ENCODE measurements at regions not wholly inside any gene's neighbourhood (a gene's known extent, or its start where the extent isn't known, plus 50 kb on each side); places are given as distances from the start of the nearest gene placed in this dataset.
A peak's percentile ranks its signal among the peaks of the same experiment; 100 is the strongest.

DNA sequence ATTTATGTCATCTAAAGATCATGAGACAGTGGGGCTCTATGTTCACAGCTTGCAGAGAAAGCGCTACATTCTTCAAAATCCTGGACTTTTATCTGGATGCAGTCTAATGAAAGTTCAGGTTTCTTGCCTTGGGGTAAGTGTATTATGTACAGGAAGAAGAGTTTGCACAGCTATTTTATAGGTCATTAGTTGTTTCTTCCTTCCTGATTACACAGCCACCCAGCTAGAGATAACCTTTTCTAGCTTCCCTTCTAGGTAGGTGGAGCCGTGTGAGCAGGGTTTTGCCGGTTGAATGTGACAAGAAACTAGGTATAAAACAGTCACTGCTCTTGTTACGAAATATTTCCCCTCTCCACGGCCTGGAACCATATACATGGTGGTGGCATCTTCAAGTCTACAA is 800.8 kb upstream of the SOX11 start:
- no peaks in the 10 kb centered on the region for H3K36me3 ChIP-seq (ENCODE audit: low read depth)
- no peaks in the 10 kb centered on the region for H3K27me3 ChIP-seq (ENCODE audit: insufficient read depth, low read depth)
- no peaks in the 10 kb centered on the region for H3K4me1 ChIP-seq (replicated peaks; ENCODE audit: insufficient read depth)
- intact Hi-C loops (cut with micrococcal nuclease; ENCODE audit: unreplicated experiment), result no loop called here
- ChIA-PET POLR2A (ENCODE audit: unreplicated experiment) (no interaction called here), CTCF (no interaction called here)
- no peak overlapping the region for H3K4me3 ChIP-seq
- no peaks in the 10 kb centered on the region for H3F3A ChIP-seq (ENCODE audit: insufficient read depth, low read depth)
- H3K9me2 ChIP-seq (ENCODE audit: insufficient read depth), result no peaks in the 10 kb centered on the region
- no peak overlapping the region for H2AFZ ChIP-seq
- H3K27ac ChIP-seq, result no peak overlapping the region
- no peaks in the 10 kb centered on the region for H3K9me3 ChIP-seq (ENCODE audit: insufficient read depth, low read depth)
- no peaks in the 10 kb centered on the region for H4K20me1 ChIP-seq (ENCODE audit: insufficient read depth)
- no peaks in the 10 kb centered on the region for H3K79me2 ChIP-seq (ENCODE audit: low read depth)
- no peak for TF ChIP-seq EZH2 (IDR thresholded peaks at IDR 0.05; ENCODE audit: low read depth)
- TF ChIP-seq, protein P1, sequence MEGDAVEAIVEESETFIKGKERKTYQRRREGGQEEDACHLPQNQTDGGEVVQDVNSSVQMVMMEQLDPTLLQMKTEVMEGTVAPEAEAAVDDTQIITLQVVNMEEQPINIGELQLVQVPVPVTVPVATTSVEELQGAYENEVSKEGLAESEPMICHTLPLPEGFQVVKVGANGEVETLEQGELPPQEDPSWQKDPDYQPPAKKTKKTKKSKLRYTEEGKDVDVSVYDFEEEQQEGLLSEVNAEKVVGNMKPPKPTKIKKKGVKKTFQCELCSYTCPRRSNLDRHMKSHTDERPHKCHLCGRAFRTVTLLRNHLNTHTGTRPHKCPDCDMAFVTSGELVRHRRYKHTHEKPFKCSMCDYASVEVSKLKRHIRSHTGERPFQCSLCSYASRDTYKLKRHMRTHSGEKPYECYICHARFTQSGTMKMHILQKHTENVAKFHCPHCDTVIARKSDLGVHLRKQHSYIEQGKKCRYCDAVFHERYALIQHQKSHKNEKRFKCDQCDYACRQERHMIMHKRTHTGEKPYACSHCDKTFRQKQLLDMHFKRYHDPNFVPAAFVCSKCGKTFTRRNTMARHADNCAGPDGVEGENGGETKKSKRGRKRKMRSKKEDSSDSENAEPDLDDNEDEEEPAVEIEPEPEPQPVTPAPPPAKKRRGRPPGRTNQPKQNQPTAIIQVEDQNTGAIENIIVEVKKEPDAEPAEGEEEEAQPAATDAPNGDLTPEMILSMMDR (conservative IDR thresholded peaks at IDR 0.05), result no peak
- DNase-seq, result no peak
- no TSS peak for BruUV-seq (replicated peaks)
- no peak overlapping the region for H3K4me2 ChIP-seq

DNA sequence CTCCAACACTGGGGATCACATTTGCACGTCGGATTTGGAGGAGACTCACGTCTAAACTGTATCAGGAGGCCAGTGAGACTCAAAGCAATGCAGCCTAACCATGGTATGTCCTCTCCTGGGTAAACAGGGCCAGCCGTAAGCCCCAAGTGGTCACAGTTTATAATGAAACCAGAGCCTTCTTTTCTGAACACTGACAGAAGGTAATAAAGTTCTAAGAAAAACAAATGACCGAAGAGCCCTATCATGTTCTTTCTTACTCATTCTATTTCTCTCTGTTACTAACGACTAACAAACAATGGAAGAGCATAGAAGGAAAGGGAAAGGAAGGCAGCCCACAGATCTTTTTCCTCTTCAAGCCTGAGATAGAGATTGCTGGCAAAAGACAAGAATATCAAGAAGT is 796.8 kb upstream of the SOX11 start:
- CTCF ChIA-PET, result no interaction called here
- BruUV-seq (replicated peaks), result no TSS peak
- Histone ChIP-seq H3K4me3 (no peak overlapping the region), H3F3A (ENCODE audit: insufficient read depth, low read depth) (no peaks in the 10 kb centered on the region), H3K4me1 (replicated peaks; ENCODE audit: insufficient read depth) (no peaks in the 10 kb centered on the region), H3K4me2 (no peak overlapping the region), H3K36me3 (ENCODE audit: low read depth) (no peaks in the 10 kb centered on the region), H3K9me2 (ENCODE audit: insufficient read depth) (no peaks in the 10 kb centered on the region), H2AFZ (0 out of 2 replicates have a peak overlapping the region, but pooled peaks have one; percentile 3), H3K9me3 (ENCODE audit: insufficient read depth, low read depth) (no peaks in the 10 kb centered on the region), H3K27ac (no peak overlapping the region), H3K79me2 (ENCODE audit: low read depth) (no peaks in the 10 kb centered on the region), H3K27me3 (ENCODE audit: insufficient read depth, low read depth) (no peaks in the 10 kb centered on the region), H4K20me1 (ENCODE audit: insufficient read depth) (no peaks in the 10 kb centered on the region)
- DNase-seq, result no peak
- TF ChIP-seq, protein P1 (conservative IDR thresholded peaks at IDR 0.05), result no peak
- no peak for TF ChIP-seq EZH2 (IDR thresholded peaks at IDR 0.05; ENCODE audit: low read depth)
- intact Hi-C loops (cut with micrococcal nuclease; ENCODE audit: unreplicated experiment), result no loop called here
- POLR2A ChIA-PET (ENCODE audit: unreplicated experiment), result no interaction called here

DNA sequence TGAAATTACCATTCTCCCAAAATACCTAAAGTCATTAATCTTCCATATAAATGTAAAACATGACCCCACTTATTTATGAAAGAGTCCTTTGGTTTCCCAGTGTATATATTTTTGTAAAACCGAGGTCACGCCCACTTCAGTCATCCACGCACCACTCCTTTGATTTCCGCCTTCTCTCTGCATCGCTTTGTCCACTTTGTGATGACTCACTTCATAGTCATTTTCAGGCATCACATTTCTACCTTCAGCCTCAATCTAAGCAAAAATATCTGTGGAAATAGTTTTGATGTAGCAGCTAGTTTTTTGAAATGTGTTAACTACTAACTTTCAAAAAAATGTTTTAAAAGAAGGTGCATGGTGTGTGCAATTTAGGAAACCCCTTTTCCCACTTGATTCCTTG is 793.5 kb upstream of the SOX11 start:
- BruUV-seq (replicated peaks), result no TSS peak
- H3K36me3 ChIP-seq (ENCODE audit: low read depth), result no peaks in the 10 kb centered on the region
- H3K4me1 ChIP-seq (replicated peaks; ENCODE audit: insufficient read depth), result no peaks in the 10 kb centered on the region
- no peak overlapping the region for H2AFZ ChIP-seq
- DNase-seq, result peak; percentile 13 to 52
- H3F3A ChIP-seq (ENCODE audit: insufficient read depth, low read depth), result no peaks in the 10 kb centered on the region
- no peaks in the 10 kb centered on the region for H3K9me3 ChIP-seq (ENCODE audit: insufficient read depth, low read depth)
- no peak overlapping the region for H3K4me2 ChIP-seq
- H3K27ac ChIP-seq, result no peak overlapping the region
- H3K9me2 ChIP-seq (ENCODE audit: insufficient read depth), result no peaks in the 10 kb centered on the region
- ChIA-PET CTCF (no interaction called here), POLR2A (ENCODE audit: unreplicated experiment) (no interaction called here)
- no peaks in the 10 kb centered on the region for H3K79me2 ChIP-seq (ENCODE audit: low read depth)
- no peak overlapping the region for H3K4me3 ChIP-seq
- TF ChIP-seq, protein P1 (conservative IDR thresholded peaks at IDR 0.05), result no peak
- no peak for TF ChIP-seq EZH2 (IDR thresholded peaks at IDR 0.05; ENCODE audit: low read depth)
- intact Hi-C loops (cut with micrococcal nuclease; ENCODE audit: unreplicated experiment), result no loop called here
- H4K20me1 ChIP-seq (ENCODE audit: insufficient read depth), result no peaks in the 10 kb centered on the region
- no peaks in the 10 kb centered on the region for H3K27me3 ChIP-seq (ENCODE audit: insufficient read depth, low read depth)
